Lower leg skin (tissue), 3 donors: ENCODE measurements at regions not wholly inside any gene's neighbourhood (a gene's known extent, or its start where the extent isn't known, plus 50 kb on each side); places are given as distances from the start of the nearest gene placed in this dataset.

ENCODE experiments used
- POLR2A ChIP-seq, 2 donors: fragments of 450-650 bp; IDR thresholded peaks; one replicate each; pipeline ENCODE4 v1.6.1; 2016 to 2017; ENCODE audit warnings: antibody characterized with exemption in 2 of 2, mild to moderate bottlenecking in 1 of 2, moderate library complexity in 1 of 2
- TF ChIP-seq, protein P1 (sequence below), 3 donors: fragments of 450-650 bp; IDR thresholded peaks; one replicate each; pipeline ENCODE4 v1.5.1; 2016; ENCODE audit warnings: antibody characterized with exemption in 3 of 3, mild to moderate bottlenecking in 3 of 3, moderate library complexity in 2 of 3

DNA sequence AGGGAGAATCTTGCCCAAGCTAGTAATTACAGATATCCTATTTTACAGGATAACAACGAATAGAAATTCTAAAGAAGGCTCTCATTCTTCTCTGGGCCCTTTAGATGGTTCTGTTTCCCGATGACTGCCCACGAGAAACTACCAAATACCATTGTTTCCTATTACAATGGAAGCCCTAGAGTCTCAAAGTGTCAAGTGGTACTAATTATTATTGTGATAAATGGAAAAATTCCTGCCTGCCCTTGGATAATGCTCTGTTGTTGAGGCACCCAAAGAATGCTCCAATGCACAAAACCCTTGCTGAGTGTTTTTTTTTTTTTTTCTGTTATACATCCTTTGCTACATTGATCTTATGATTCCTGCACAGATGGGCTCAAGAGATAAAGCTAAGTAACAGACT, 504.5 kb downstream of the XPNPEP1 start:
- TF ChIP-seq, protein P1, sequence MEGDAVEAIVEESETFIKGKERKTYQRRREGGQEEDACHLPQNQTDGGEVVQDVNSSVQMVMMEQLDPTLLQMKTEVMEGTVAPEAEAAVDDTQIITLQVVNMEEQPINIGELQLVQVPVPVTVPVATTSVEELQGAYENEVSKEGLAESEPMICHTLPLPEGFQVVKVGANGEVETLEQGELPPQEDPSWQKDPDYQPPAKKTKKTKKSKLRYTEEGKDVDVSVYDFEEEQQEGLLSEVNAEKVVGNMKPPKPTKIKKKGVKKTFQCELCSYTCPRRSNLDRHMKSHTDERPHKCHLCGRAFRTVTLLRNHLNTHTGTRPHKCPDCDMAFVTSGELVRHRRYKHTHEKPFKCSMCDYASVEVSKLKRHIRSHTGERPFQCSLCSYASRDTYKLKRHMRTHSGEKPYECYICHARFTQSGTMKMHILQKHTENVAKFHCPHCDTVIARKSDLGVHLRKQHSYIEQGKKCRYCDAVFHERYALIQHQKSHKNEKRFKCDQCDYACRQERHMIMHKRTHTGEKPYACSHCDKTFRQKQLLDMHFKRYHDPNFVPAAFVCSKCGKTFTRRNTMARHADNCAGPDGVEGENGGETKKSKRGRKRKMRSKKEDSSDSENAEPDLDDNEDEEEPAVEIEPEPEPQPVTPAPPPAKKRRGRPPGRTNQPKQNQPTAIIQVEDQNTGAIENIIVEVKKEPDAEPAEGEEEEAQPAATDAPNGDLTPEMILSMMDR (IDR thresholded peaks at IDR 0.05): no peak
- TF ChIP-seq POLR2A (IDR thresholded peaks at IDR 0.05): no peak
